HG02798 (cell line): ENCODE measurements at regions not wholly inside any gene's neighbourhood (a gene's known extent, or its start where the extent isn't known, plus 50 kb on each side); places are given as distances from the start of the nearest gene placed in this dataset.

Source experiments
- ATAC-seq: cut with Tn5 transposase; IDR thresholded peaks from one replicate; pipeline ENCODE4 v1.9.1; 2021; ENCODE audit warnings: mild to moderate bottlenecking; ENCODE audit not compliant: unreplicated experiment, poor library complexity

GRCh38 chr10:111131168-111131799, 54.5 kb downstream of the ADRA2A start:
- ATAC-seq, result no peak

- no peak for ATAC-seq
Measured at GRCh38 chr10:111137007-111137406, 60.2 kb downstream of the ADRA2A start.

GRCh38 chr10:111137587-111137986, 60.8 kb downstream of the ADRA2A start:
- no peak for ATAC-seq

GRCh38 chr10:111138544-111138943, 61.7 kb downstream of the ADRA2A start:
- no peak for ATAC-seq

- ATAC-seq, result no peak
Measured at GRCh38 chr10:111139567-111139966, 62.7 kb downstream of the ADRA2A start.

GRCh38 chr10:111142092-111142768, 65.4 kb downstream of the ADRA2A start:
- ATAC-seq, result no peak

GRCh38 chr10:111146025-111146640, 69.3 kb downstream of the ADRA2A start:
- ATAC-seq, result no peak

- ATAC-seq, result no peak
Measured at GRCh38 chr10:111148025-111148424, 71.2 kb downstream of the ADRA2A start.

GRCh38 chr10:111148440-111148839, 71.6 kb downstream of the ADRA2A start:
- no peak for ATAC-seq

GRCh38 chr10:111150691-111151090, 73.9 kb downstream of the ADRA2A start:
- ATAC-seq, result no peak

GRCh38 chr10:111151595-111152307, 74.9 kb downstream of the ADRA2A start:
- ATAC-seq, result no peak

GRCh38 chr10:111156754-111157153, 79.9 kb downstream of the ADRA2A start:
- ATAC-seq, result no peak

- no peak for ATAC-seq
Measured at GRCh38 chr10:111158595-111158994, 81.8 kb downstream of the ADRA2A start.

GRCh38 chr10:111161109-111161874, 84.5 kb downstream of the ADRA2A start:
- no peak for ATAC-seq

- ATAC-seq, result no peak
Measured at GRCh38 chr10:111171183-111171582, 94.4 kb downstream of the ADRA2A start.

GRCh38 chr10:111175787-111176186, 99.0 kb downstream of the ADRA2A start:
- ATAC-seq, result no peak

GRCh38 chr10:111177379-111177778, 100.5 kb downstream of the ADRA2A start:
- ATAC-seq, result no peak

- ATAC-seq, result no peak
Measured at GRCh38 chr10:111179514-111179913, 102.7 kb downstream of the ADRA2A start.

GRCh38 chr10:111186358-111186757, 109.5 kb downstream of the ADRA2A start:
- ATAC-seq, result no peak

GRCh38 chr10:111187096-111187495, 110.3 kb downstream of the ADRA2A start:
- no peak for ATAC-seq
